ENCODE measurements at regions not wholly inside any gene's neighbourhood (a gene's known extent, or its start where the extent isn't known, plus 50 kb on each side); places are given as distances from the start of the nearest gene placed in this dataset.

DNA sequence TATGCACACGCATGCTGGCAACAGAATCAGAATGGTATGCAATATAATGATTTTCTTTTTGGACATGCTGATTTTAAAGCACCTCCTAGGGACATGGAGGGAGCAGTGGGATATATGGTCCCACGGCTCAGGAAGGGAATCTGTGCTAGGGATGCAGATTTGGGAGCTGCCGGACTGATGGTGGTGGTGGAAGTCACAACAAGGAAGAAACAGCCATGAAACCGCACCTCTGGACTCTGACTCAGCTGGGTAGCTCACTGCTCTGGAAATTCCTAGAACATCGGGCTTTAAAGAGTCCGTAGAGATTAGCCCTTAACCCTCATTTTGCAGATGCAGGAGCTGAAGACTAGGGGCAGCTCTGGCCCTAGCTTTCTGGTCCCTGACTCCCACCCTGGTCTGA lies 364.3 kb upstream of the KLHL29 start:
- TF ChIP-seq, protein P1, sequence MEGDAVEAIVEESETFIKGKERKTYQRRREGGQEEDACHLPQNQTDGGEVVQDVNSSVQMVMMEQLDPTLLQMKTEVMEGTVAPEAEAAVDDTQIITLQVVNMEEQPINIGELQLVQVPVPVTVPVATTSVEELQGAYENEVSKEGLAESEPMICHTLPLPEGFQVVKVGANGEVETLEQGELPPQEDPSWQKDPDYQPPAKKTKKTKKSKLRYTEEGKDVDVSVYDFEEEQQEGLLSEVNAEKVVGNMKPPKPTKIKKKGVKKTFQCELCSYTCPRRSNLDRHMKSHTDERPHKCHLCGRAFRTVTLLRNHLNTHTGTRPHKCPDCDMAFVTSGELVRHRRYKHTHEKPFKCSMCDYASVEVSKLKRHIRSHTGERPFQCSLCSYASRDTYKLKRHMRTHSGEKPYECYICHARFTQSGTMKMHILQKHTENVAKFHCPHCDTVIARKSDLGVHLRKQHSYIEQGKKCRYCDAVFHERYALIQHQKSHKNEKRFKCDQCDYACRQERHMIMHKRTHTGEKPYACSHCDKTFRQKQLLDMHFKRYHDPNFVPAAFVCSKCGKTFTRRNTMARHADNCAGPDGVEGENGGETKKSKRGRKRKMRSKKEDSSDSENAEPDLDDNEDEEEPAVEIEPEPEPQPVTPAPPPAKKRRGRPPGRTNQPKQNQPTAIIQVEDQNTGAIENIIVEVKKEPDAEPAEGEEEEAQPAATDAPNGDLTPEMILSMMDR (IDR thresholded peaks at IDR 0.05; ENCODE audit: borderline replicate concordance, extremely low read depth, low read length, poor library complexity, severe bottlenecking): no peak
- no peak for TF ChIP-seq EZH2 (IDR thresholded peaks at IDR 0.05; ENCODE audit: borderline replicate concordance, low read depth, low read length, severe bottlenecking)

Data from DND-41 (cell line).